ENCODE measurements at regions not wholly inside any gene's neighbourhood (a gene's known extent, or its start where the extent isn't known, plus 50 kb on each side); places are given as distances from the start of the nearest gene placed in this dataset.

DNA sequence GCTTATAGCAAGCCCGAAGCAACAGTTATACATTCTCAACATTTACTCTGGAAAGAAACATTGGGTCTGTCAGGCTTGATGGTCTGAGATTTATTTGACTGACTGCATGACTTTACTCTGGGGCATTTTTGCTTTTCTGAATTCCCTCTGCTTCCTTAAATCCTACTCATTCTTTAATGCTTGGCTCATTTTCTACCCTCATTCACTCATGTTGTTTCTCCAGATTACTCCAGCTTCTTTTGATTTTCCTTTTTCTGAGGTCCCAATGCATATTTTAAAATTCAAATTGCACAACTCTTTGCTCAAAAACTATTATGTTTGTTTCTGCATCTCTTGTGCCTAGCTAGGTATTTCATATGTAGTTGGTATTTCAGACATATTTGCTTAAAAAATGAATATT lies 2002.9 kb upstream of the NUDT12 start:
- no peak for FAIRE-seq
- no peak for DNase-seq (ENCODE audit: low read depth, low spot score)
- no peaks in the 10 kb centered on the region for H3K36me3 ChIP-seq (ENCODE audit: control insufficient read depth in 2 of 2, extremely low read depth in 1 of 2, insufficient read depth in 2 of 2, low read length in 2 of 2)

DNA sequence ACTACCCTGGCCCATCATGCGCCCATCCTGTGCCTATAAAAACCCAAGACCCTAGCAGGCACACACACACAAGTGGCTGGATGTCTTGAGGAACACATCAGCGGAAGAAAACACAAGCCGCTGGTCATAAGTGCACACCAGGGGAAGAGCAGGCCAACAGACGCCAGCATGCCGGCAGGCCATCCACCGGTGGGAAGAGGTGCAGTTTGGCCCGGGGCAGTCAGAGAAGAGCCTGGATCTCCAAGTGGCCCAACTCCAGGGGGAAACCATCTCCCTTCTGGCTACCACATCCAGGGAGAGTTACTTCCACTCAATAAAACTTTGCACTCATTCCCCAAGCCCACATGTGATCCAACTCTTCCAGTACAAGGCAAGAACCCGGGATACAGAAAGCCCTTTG lies 2001.3 kb upstream of the NUDT12 start:
- Histone ChIP-seq H3K9me3 (ENCODE audit: control insufficient read depth, low read depth, low read length) (peaks cover 2% of the 10 kb centered on the region), H4K20me1 (ENCODE audit: control insufficient read depth, extremely low read depth, insufficient read depth, low read length) (no peaks in the 10 kb centered on the region), H3K4me1 (ENCODE audit: control insufficient read depth, extremely low read depth, insufficient read depth, low read length) (no peaks in the 10 kb centered on the region), H3K9me1 (ENCODE audit: control insufficient read depth, extremely low read depth, insufficient read depth, low read length) (no peaks in the 10 kb centered on the region), H3K4me3 (ENCODE audit: control insufficient read depth in 2 of 3, extremely low read depth in 1 of 3, insufficient read depth in 2 of 3, low read depth in 1 of 3, low read length in 3 of 3) (no peak overlapping the region), H2AFZ (ENCODE audit: control insufficient read depth, low read length) (no peak overlapping the region), H3K4me2 (ENCODE audit: control insufficient read depth, extremely low read depth, insufficient read depth, low read depth, low read length) (no peak overlapping the region), H3K27me3 (ENCODE audit: control insufficient read depth, extremely low read depth, insufficient read depth, low read length) (no peaks in the 10 kb centered on the region), H3K9ac (ENCODE audit: control insufficient read depth, extremely low read depth, insufficient read depth, low read length) (no peak overlapping the region), H3K27ac (ENCODE audit: control insufficient read depth, insufficient read depth, low read length) (no peak overlapping the region), H3K36me3 (ENCODE audit: control insufficient read depth in 2 of 2, extremely low read depth in 1 of 2, insufficient read depth in 2 of 2, low read length in 2 of 2) (no peaks in the 10 kb centered on the region), H3K79me2 (ENCODE audit: control insufficient read depth, insufficient read depth, low read length) (no peaks in the 10 kb centered on the region)
- FAIRE-seq: no peak
- TF ChIP-seq, protein P1, sequence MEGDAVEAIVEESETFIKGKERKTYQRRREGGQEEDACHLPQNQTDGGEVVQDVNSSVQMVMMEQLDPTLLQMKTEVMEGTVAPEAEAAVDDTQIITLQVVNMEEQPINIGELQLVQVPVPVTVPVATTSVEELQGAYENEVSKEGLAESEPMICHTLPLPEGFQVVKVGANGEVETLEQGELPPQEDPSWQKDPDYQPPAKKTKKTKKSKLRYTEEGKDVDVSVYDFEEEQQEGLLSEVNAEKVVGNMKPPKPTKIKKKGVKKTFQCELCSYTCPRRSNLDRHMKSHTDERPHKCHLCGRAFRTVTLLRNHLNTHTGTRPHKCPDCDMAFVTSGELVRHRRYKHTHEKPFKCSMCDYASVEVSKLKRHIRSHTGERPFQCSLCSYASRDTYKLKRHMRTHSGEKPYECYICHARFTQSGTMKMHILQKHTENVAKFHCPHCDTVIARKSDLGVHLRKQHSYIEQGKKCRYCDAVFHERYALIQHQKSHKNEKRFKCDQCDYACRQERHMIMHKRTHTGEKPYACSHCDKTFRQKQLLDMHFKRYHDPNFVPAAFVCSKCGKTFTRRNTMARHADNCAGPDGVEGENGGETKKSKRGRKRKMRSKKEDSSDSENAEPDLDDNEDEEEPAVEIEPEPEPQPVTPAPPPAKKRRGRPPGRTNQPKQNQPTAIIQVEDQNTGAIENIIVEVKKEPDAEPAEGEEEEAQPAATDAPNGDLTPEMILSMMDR (optimal IDR thresholded peaks at IDR 0.05 in 1 of 3, IDR thresholded peaks at IDR 0.05 in 1 of 3, conservative IDR thresholded peaks at IDR 0.05 in 1 of 3; ENCODE audit: extremely low read depth in 1 of 3, insufficient read depth in 2 of 3, low read length in 3 of 3): no peak
- TF ChIP-seq EZH2 (IDR thresholded peaks at IDR 0.05; ENCODE audit: low read length): no peak
- dilution Hi-C loops (cut with MboI; ENCODE audit: extremely low pct_ligation_motif_present, low sequenced_read_pairs): no loop called here
- DNase-seq (ENCODE audit: low read depth, low spot score): no peak

More for the DNA sequence above, 2002.9 kb upstream of the NUDT12 start:
- H3K9me1 ChIP-seq (ENCODE audit: control insufficient read depth, extremely low read depth, insufficient read depth, low read length): no peaks in the 10 kb centered on the region
- no peak overlapping the region for H2AFZ ChIP-seq (ENCODE audit: control insufficient read depth, low read length)
- H3K79me2 ChIP-seq (ENCODE audit: control insufficient read depth, insufficient read depth, low read length): no peaks in the 10 kb centered on the region
- H3K4me2 ChIP-seq (ENCODE audit: control insufficient read depth, extremely low read depth, insufficient read depth, low read depth, low read length): no peak overlapping the region
- no peak overlapping the region for H3K27ac ChIP-seq (ENCODE audit: control insufficient read depth, insufficient read depth, low read length)
- TF ChIP-seq, protein P1 (optimal IDR thresholded peaks at IDR 0.05 in 1 of 3, IDR thresholded peaks at IDR 0.05 in 1 of 3, conservative IDR thresholded peaks at IDR 0.05 in 1 of 3; ENCODE audit: extremely low read depth in 1 of 3, insufficient read depth in 2 of 3, low read length in 3 of 3): no peak
- no peak for TF ChIP-seq EZH2 (IDR thresholded peaks at IDR 0.05; ENCODE audit: low read length)
- no peak overlapping the region for H3K9ac ChIP-seq (ENCODE audit: control insufficient read depth, extremely low read depth, insufficient read depth, low read length)
- dilution Hi-C loops (cut with MboI; ENCODE audit: extremely low pct_ligation_motif_present, low sequenced_read_pairs): no loop called here
- peaks cover 2% of the 10 kb centered on the region for H3K9me3 ChIP-seq (ENCODE audit: control insufficient read depth, low read depth, low read length)
- H3K4me1 ChIP-seq (ENCODE audit: control insufficient read depth, extremely low read depth, insufficient read depth, low read length): no peaks in the 10 kb centered on the region
- no peak overlapping the region for H3K4me3 ChIP-seq (ENCODE audit: control insufficient read depth in 2 of 3, extremely low read depth in 1 of 3, insufficient read depth in 2 of 3, low read depth in 1 of 3, low read length in 3 of 3)
- no peaks in the 10 kb centered on the region for H4K20me1 ChIP-seq (ENCODE audit: control insufficient read depth, extremely low read depth, insufficient read depth, low read length)
- H3K27me3 ChIP-seq (ENCODE audit: control insufficient read depth, extremely low read depth, insufficient read depth, low read length): no peaks in the 10 kb centered on the region
